Kidney tubule cell (primary cell): ENCODE measurements at regions not wholly inside any gene's neighbourhood (a gene's known extent, or its start where the extent isn't known, plus 50 kb on each side); places are given as distances from the start of the nearest gene placed in this dataset.
A peak's percentile ranks its signal among the peaks of the same experiment; 100 is the strongest.
"Not testable (repeated sequence)": the region's sequence is repeated elsewhere in the genome, so short reads cannot be mapped to it uniquely, and the experiment has no call there.

ENCODE experiments used
- DNase-seq: peaks from one replicate; pipeline ENCODE4 v3.0.0-alpha.2; 2018; ENCODE audit warnings: low spot score

- DNase-seq, result no peak
Measured at GRCh38 chr4:81816031-81816761, 344.5 kb upstream of the RASGEF1B start.

GRCh38 chr4:81814987-81815541, 343.4 kb upstream of the RASGEF1B start:
- DNase-seq, result peak; percentile 43

DNA sequence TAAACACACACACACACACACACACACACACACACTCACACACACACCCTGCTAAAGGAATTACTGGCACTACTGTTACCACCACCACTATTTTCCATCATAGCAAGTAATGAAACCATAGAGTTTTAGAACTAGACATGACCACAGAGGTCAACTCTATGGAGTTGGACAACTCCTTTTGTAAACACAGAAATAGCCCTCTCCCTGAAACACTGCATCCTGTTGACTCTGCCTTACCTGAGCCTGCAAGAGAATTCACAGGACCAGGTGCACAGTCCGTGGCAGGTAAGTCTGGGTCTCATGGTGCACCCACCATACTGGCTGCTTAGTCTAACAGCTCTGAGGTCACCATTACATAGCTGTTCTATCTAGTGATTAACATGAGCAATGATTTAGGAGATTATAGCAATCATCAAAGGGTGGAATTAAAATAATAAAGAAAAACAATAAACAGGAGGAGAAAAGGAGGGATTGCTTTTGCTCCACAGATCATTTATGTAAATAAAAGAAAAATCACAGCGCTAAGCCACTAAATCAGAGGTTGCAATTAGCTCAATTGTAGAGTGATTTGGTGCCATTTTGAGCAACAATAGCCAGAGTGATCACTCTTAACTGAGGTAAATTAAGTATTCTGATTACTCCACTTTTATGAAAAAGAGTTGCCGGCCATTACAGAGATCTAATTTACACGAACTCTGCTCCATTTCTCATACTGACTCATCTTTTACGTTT, 340.0 kb upstream of the RASGEF1B start:
- DNase-seq, result no peak

- no peak for DNase-seq
Measured at GRCh38 chr4:81808011-81808672, 336.4 kb upstream of the RASGEF1B start.

DNA sequence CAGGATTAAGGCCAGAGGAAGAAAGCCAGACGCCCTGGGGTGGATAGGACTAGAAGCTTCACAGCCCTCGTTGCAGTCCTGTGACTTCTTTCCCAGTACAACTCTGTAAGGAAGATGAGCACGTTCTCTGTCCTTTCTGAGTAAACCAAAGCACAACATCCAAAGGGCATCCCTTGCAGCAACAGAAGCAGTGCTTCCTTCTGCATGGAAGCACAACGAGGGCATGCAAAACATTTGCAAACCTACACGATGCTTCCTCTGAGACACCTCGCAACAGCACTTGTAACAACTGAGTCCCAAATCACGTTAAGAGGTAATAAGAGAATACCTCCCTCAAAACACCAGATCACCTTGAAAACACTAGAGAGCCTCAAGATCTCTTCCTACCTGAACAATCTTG, 335.7 kb upstream of the RASGEF1B start:
- no peak for DNase-seq

DNA sequence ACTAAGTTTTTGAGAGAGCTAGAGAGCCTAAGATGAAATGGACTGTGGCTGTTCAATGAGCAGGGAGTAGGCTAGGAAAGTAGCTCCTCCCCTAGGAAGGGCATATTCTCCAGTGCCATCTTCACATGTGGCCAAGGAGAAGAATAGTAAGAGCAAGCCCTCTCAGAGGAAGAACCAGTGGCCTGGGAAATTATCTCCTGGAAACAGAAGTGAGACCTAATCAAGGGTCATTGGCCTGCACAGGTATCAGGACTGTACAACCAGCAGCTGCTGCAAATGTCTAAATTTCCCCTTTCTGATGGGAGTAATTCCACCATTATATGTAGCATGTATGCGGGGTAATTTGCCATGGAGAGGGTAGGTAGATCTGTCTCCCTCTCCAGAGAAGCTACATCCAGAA, 334.8 kb upstream of the RASGEF1B start:
- no peak for DNase-seq

GRCh38 chr4:81804849-81805248, 333.1 kb upstream of the RASGEF1B start:
- no peak for DNase-seq

DNA sequence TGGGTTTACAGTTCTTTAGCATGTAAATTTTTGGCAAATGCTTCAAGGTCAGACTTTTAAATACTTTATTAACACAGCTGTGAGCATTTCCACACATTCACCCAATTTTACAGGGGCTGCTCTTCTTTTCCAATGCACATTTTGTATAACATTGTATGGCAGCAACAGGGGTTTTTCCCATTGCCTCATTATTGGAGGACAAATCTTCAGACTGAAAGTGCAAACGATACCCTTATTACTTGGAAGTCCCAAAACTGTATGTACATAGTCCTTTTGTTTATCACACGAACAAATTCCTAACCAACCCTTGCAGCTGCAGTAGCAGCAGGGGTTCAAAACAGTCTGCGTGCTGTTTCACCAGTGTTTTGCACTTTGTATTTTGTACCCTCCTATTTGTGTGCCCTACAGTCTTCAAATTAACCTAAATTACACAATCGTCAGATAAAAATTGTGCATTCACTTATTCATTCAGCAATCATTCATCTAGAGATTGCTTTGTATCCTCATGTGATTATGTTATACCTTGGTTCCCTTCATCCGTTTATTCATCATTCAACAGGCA, 330.7 kb upstream of the RASGEF1B start:
- DNase-seq, result no peak

GRCh38 chr4:81799371-81799770, 327.7 kb upstream of the RASGEF1B start:
- no peak for DNase-seq

- DNase-seq, result no peak
Measured at GRCh38 chr4:81796790-81797528, 325.3 kb upstream of the RASGEF1B start.

DNA sequence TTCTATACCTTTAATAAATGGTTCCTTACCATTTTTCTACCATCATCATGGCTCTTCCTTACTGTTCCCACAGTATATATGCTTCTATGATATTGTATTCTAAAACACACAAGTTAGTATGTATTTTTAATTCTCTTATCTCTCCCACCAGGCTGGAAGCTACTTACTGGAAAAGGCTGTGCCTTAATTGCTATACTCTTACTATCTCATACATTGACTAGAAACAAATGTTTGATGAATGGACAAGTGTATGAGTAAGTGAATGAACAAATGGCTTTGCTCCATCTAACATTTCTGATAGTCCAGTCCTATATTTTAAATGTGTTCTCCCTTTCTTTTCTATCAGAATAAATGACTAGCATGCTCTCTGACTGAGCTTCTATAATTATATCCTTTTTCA, 320.8 kb upstream of the RASGEF1B start:
- DNase-seq, result no peak

DNA sequence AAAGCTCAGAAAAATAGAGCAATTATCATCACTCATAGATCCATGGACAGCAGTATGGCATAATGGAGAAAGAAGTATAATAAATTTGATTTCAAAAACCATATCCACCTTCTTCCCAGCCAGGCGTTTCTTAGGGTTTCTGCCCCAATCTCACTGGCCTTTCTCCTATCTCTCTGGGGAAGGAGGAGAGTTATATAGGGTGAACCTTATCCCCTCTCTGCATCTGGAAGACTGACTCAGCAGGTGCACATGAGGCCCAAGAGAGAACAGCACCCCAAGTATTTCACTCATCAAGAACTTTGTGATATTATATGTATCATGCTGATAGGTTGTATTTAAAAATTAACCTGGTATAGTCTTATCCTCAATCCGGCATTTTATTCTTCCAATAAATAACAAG, 318.8 kb upstream of the RASGEF1B start:
- DNase-seq, result no peak

DNA sequence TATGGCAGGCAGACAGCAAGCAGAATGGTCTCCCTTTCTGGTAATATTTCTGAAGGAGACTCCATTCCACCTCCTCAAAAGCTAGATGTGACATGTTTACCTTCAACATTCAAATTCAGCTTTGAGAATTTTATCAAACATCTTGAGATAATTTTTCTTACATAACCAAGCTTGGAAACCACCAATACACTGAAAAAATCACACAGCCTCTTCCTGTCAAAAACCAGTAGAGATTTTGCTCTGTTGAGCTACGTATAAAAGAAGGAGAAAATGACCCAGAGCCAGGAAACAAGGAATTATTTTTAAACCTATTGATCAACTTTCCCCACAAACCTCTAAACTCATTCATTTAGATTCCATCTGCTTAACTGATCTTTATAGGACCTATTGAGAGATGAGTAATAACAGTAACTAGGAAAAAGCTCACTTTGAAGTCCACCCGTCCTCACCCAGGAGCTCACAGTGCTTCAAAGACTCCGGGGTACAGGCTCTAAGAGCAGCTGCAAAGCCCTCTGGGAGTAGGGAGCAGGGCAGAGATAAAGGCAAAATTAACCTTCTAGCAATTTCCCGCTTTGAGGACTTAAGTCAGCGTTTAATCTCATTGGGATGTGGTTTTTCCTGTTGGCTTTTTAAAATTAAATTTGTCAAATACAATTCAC, 318.2 kb upstream of the RASGEF1B start:
- DNase-seq, result no peak

DNA sequence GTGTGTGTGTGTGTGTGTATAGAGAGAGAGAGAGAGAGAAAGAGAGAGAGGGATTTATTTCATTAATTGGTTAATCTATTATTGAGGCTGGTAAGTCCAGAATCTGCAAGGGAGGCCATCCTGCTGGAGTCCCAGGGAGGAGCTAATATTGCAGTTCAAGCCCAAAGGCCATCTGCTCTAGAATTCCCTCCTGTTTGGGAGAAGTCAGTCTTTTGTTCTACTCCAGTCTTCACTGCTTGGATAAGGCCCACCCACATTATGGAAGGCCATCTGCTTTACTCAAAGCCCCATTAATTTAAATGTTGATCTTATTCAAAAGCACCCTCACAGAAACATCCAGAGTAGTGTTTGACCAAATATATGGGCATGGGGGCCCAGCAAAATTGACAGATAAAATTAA, 317.5 kb upstream of the RASGEF1B start:
- no peak for DNase-seq

DNA sequence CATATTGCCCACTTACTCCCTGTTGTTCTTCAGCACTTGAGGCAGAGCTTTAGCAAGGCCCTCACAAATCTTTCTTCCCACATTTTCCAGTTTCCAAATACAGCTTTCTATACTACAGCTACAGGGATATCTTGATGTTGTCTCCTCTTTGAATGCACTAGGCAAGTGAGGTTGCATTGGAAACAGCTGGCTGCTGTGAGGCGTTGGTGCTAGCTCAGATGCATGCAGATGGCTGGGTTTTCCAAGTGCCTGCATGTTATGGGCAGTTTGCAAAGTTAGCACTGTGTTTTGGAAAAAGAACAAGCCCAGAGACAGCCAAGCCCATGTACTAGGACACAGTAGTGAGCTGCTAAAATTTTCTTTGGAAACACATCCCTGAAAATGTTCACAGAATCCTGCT, 315.1 kb upstream of the RASGEF1B start:
- DNase-seq, result no peak

- DNase-seq, result peak; percentile 67
Measured at GRCh38 chr4:81786063-81786763, 314.5 kb upstream of the RASGEF1B start.

- no peak for DNase-seq
Measured at GRCh38 chr4:81785338-81785737, 313.6 kb upstream of the RASGEF1B start.

GRCh38 chr4:81783558-81783957, 311.9 kb upstream of the RASGEF1B start:
- no peak for DNase-seq

DNA sequence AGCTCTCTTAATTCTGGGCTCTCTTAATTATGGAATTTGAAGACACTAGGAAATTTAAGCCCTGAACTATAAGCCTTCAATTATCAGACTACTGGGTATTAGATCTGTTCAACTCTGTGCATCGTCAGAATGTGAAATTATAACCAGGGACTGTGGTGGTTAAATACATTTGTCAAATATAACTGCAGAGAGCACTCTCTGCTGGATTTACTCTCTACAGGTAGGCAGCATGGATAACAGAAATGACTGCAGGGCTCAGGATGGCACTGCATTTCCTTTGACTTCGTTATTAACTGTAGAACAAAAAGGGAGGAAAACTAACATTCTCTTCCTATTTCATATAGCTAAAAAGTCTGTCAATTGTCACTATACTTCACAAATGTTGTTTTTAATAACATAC, 310.1 kb upstream of the RASGEF1B start:
- DNase-seq, result no peak

- not testable (repeated sequence) for DNase-seq
Measured at GRCh38 chr4:81777718-81778117, 306.0 kb upstream of the RASGEF1B start.

DNA sequence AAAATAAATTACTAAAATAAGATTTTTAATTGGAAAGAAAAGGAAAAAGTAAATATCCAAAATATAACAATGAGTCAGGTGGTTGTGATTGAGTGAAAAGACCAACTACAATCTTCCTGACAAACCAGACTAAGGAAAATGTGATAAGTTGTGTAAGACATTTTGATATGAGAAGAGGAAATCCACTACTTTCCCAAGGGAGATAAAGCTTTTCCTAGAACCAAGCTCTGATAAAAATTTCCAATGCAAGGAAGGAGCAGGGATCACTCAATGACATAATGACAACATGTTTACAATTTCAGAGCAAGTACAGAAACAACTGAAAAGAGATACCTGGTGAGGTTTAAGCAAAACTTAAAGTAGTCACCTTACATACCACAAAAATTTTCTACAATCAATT, 305.1 kb upstream of the RASGEF1B start:
- DNase-seq, result no peak
